Effector memory CD4-positive, alpha-beta T cell (primary cell): ENCODE measurements at regions not wholly inside any gene's neighbourhood (a gene's known extent, or its start where the extent isn't known, plus 50 kb on each side); places are given as distances from the start of the nearest gene placed in this dataset.
"Not testable (repeated sequence)": the region's sequence is repeated elsewhere in the genome, so short reads cannot be mapped to it uniquely, and the experiment has no call there.

Experiments used
- DNase-seq, 3 donors: peaks; one replicate each; pipeline ENCODE4 v3.0.0-alpha.2; 2020
- H3K27ac ChIP-seq: 2 replicates; pipeline ENCODE4 v1.7.0; 2013; ENCODE audit warnings: mild to moderate bottlenecking, low read length, moderate library complexity; ENCODE audit not compliant: insufficient read depth, poor library complexity, severe bottlenecking
- H3K27me3 ChIP-seq: replicated peaks from 2 replicates; pipeline ENCODE4 v1.7.0; 2013; ENCODE audit warnings: mild to moderate bottlenecking, low read length; ENCODE audit not compliant: insufficient read depth, control insufficient read depth, poor library complexity, severe bottlenecking
- H3K36me3 ChIP-seq: 2 replicates; pipeline ENCODE4 v1.7.0; 2013; ENCODE audit warnings: mild to moderate bottlenecking, low read length, moderate library complexity; ENCODE audit not compliant: control insufficient read depth, insufficient read depth
- H3K4me1 ChIP-seq: 2 replicates; pipeline ENCODE4 v1.7.0; 2013; ENCODE audit warnings: low read length, mild to moderate bottlenecking; ENCODE audit not compliant: control insufficient read depth, insufficient read depth, poor library complexity, severe bottlenecking
- H3K4me3 ChIP-seq: 2 replicates; pipeline ENCODE4 v1.7.0; 2013; ENCODE audit warnings: low read length, low read depth, mild to moderate bottlenecking; ENCODE audit not compliant: insufficient read depth, poor library complexity, severe bottlenecking
- H3K9me3 ChIP-seq: 2 replicates; pipeline ENCODE4 v1.7.0; 2013; ENCODE audit warnings: mild to moderate bottlenecking, low read length, moderate library complexity; ENCODE audit not compliant: control insufficient read depth

GRCh38 chr2:12488352-12489318 lies 228.1 kb upstream of the TRIB2 start:
- H3K9me3 ChIP-seq, result no peaks in the 10 kb centered on the region
- H3K27ac ChIP-seq, result peak overlapping the region; percentile 47
- H3K27me3 ChIP-seq, result no peaks in the 10 kb centered on the region
- DNase-seq, result no peak
- no peak overlapping the region for H3K4me3 ChIP-seq
- no peaks in the 10 kb centered on the region for H3K36me3 ChIP-seq
- H3K4me1 ChIP-seq, result peaks cover 33% of the 10 kb centered on the region

- H3K4me3 ChIP-seq, result no peak overlapping the region
- H3K27me3 ChIP-seq, result no peaks in the 10 kb centered on the region
- H3K9me3 ChIP-seq, result no peaks in the 10 kb centered on the region
- H3K27ac ChIP-seq, result no peak overlapping the region
- H3K4me1 ChIP-seq, result peaks cover 39% of the 10 kb centered on the region
- DNase-seq, result no peak
- no peaks in the 10 kb centered on the region for H3K36me3 ChIP-seq
These were observed 226.1 kb upstream of the TRIB2 start for GRCh38 chr2:12490641-12491040.

- H3K36me3 ChIP-seq, H3K27me3 ChIP-seq, DNase-seq, H3K9me3 ChIP-seq, H3K4me3 ChIP-seq, H3K27ac ChIP-seq: not testable (repeated sequence)
- H3K4me1 ChIP-seq, result peaks cover 46% of the 10 kb centered on the region
These were observed 224.4 kb upstream of the TRIB2 start for GRCh38 chr2:12492360-12492759.

GRCh38 chr2:12493031-12493513 lies 223.7 kb upstream of the TRIB2 start:
- H3K4me3 ChIP-seq, result no peak overlapping the region

GRCh38 chr2:12495247-12495868 lies 221.4 kb upstream of the TRIB2 start:
- no peak for DNase-seq
- H3K27me3 ChIP-seq, result no peaks in the 10 kb centered on the region
- no peak overlapping the region for H3K27ac ChIP-seq

More at GRCh38 chr2:12493031-12493513, 223.7 kb upstream of the TRIB2 start:
- Histone ChIP-seq H3K27me3 (no peaks in the 10 kb centered on the region), H3K36me3 (no peaks in the 10 kb centered on the region), H3K4me1 (peaks cover 45% of the 10 kb centered on the region), H3K27ac (peak overlapping the region; percentile 10), H3K9me3 (no peaks in the 10 kb centered on the region)
- peak in 1 of 3 donors; percentile 33 for DNase-seq

GRCh38 chr2:12498286-12498685 lies 218.4 kb upstream of the TRIB2 start:
- no peak overlapping the region for H3K4me3 ChIP-seq
- no peaks in the 10 kb centered on the region for H3K27me3 ChIP-seq
- H3K4me1 ChIP-seq, result peaks cover 80% of the 10 kb centered on the region
- no peaks in the 10 kb centered on the region for H3K9me3 ChIP-seq
- no peaks in the 10 kb centered on the region for H3K36me3 ChIP-seq
- peak overlapping the region; percentile 4 for H3K27ac ChIP-seq
- DNase-seq, result no peak

More at GRCh38 chr2:12495247-12495868, 221.4 kb upstream of the TRIB2 start:
- Histone ChIP-seq H3K36me3 (no peaks in the 10 kb centered on the region), H3K4me3 (no peak overlapping the region), H3K4me1 (peaks cover 53% of the 10 kb centered on the region), H3K9me3 (no peaks in the 10 kb centered on the region)

- H3K4me1 ChIP-seq, result peaks cover 83% of the 10 kb centered on the region
- DNase-seq, result no peak
- no peak overlapping the region for H3K4me3 ChIP-seq
- H3K36me3 ChIP-seq, result no peaks in the 10 kb centered on the region
- H3K27me3 ChIP-seq, result no peaks in the 10 kb centered on the region
- no peaks in the 10 kb centered on the region for H3K9me3 ChIP-seq
- peak overlapping the region; percentile 4 for H3K27ac ChIP-seq
These were observed 218.0 kb upstream of the TRIB2 start for GRCh38 chr2:12498704-12499103.

- Histone ChIP-seq H3K27me3 (no peaks in the 10 kb centered on the region), H3K4me1 (peaks cover 90% of the 10 kb centered on the region), H3K9me3 (no peaks in the 10 kb centered on the region), H3K36me3 (no peaks in the 10 kb centered on the region), H3K27ac (peak overlapping the region; percentile 38), H3K4me3 (no peak overlapping the region)
- DNase-seq, result no peak
These were observed 215.8 kb upstream of the TRIB2 start for GRCh38 chr2:12500899-12501298.

GRCh38 chr2:12501469-12502158 lies 215.1 kb upstream of the TRIB2 start:
- Histone ChIP-seq H3K4me3 (no peak overlapping the region), H3K27me3 (no peaks in the 10 kb centered on the region), H3K27ac (peak overlapping the region; percentile 38), H3K9me3 (no peaks in the 10 kb centered on the region), H3K4me1 (peaks cover 89% of the 10 kb centered on the region), H3K36me3 (no peaks in the 10 kb centered on the region)
- DNase-seq, result peak in 2 of 3 donors; percentile 30 to 35
